SK-N-MC (cell line): ENCODE measurements at regions not wholly inside any gene's neighbourhood (a gene's known extent, or its start where the extent isn't known, plus 50 kb on each side); places are given as distances from the start of the nearest gene placed in this dataset.

Experiments
- EZH2 ChIP-seq: fragments of 200-600 bp; sonication (generic); IDR thresholded peaks from one replicate; pipeline ENCODE4 v1.6.1; 2017; ENCODE audit warnings: antibody characterized with exemption
- FOXP2 ChIP-seq: optimal IDR thresholded peaks from 2 replicates; pipeline ENCODE3; 2011; ENCODE audit warnings: mild to moderate bottlenecking, moderate library complexity; ENCODE audit not compliant: insufficient read depth; ENCODE audit errors: extremely low read length, control extremely low read depth
- POLR2AphosphoS5 ChIP-seq: IDR thresholded peaks from 2 replicates; pipeline ENCODE4 v1.6.1; 2012; ENCODE audit warnings: mild to moderate bottlenecking, low read depth, low read length, borderline replicate concordance

- no peak for TF ChIP-seq POLR2AphosphoS5
- no peak for TF ChIP-seq EZH2
- no peak for TF ChIP-seq FOXP2
Observed at GRCh38 chr9:99745085-99745484, 76.6 kb upstream of the NR4A3 start.
